ENCODE measurements at regions not wholly inside any gene's neighbourhood (a gene's known extent, or its start where the extent isn't known, plus 50 kb on each side); places are given as distances from the start of the nearest gene placed in this dataset.

GRCh38 chr1:109826930-109827349 is 63.2 kb upstream of the EPS8L3 start:
- Histone ChIP-seq H3F3A (ENCODE audit: low read depth) (no peaks in the 10 kb centered on the region), H3K9me3 (ENCODE audit: insufficient read depth, low read depth, low read length) (no peaks in the 10 kb centered on the region), H3K9ac (ENCODE audit: low read depth, low read length, poor library complexity, severe bottlenecking) (no peak overlapping the region), H2AFZ (ENCODE audit: low read length) (no peak overlapping the region), H3K4me2 (ENCODE audit: low read depth, low read length, poor library complexity, severe bottlenecking) (no peak overlapping the region), H3K79me2 (ENCODE audit: insufficient read depth, low read length) (no peaks in the 10 kb centered on the region), H4K20me1 (ENCODE audit: insufficient read depth, low read length, poor library complexity, severe bottlenecking) (no peaks in the 10 kb centered on the region), H3K4me3 (ENCODE audit: low read length, poor library complexity, severe bottlenecking) (no peak overlapping the region), H3K9me2 (replicated peaks; ENCODE audit: low read depth, low read length) (no peaks in the 10 kb centered on the region), H3K36me3 (ENCODE audit: insufficient read depth, low read length) (no peaks in the 10 kb centered on the region), H3K27me3 (ENCODE audit: insufficient read depth, low read length, poor library complexity, severe bottlenecking) (no peaks in the 10 kb centered on the region), H3K4me1 (ENCODE audit: insufficient read depth, low read length, poor library complexity, severe bottlenecking) (peaks cover 38% of the 10 kb centered on the region)
- TF ChIP-seq CTCF (conservative IDR thresholded peaks at IDR 0.05; ENCODE audit: low read length) (no peak), EZH2phosphoT487 (IDR thresholded peaks at IDR 0.05; ENCODE audit: borderline replicate concordance) (no peak)

GRCh38 chr1:109826446-109826845 is 62.7 kb upstream of the EPS8L3 start:
- no peaks in the 10 kb centered on the region for H4K20me1 ChIP-seq (ENCODE audit: insufficient read depth, low read length, poor library complexity, severe bottlenecking)
- peak overlapping the region; percentile 52; the same call in 1 of the 2 replicates for H2AFZ ChIP-seq (ENCODE audit: low read length)
- H3K4me1 ChIP-seq (ENCODE audit: insufficient read depth, low read length, poor library complexity, severe bottlenecking) = peaks cover 43% of the 10 kb centered on the region
- H3K27me3 ChIP-seq (ENCODE audit: insufficient read depth, low read length, poor library complexity, severe bottlenecking) = no peaks in the 10 kb centered on the region
- H3K4me2 ChIP-seq (ENCODE audit: low read depth, low read length, poor library complexity, severe bottlenecking) = no peak overlapping the region
- TF ChIP-seq CTCF (conservative IDR thresholded peaks at IDR 0.05; ENCODE audit: low read length) (no peak), EZH2phosphoT487 (IDR thresholded peaks at IDR 0.05; ENCODE audit: borderline replicate concordance) (no peak)
- H3K9me3 ChIP-seq (ENCODE audit: insufficient read depth, low read depth, low read length) = no peaks in the 10 kb centered on the region
- H3K79me2 ChIP-seq (ENCODE audit: insufficient read depth, low read length) = no peaks in the 10 kb centered on the region
- H3K9ac ChIP-seq (ENCODE audit: low read depth, low read length, poor library complexity, severe bottlenecking) = no peak overlapping the region
- no peak overlapping the region for H3K4me3 ChIP-seq (ENCODE audit: low read length, poor library complexity, severe bottlenecking)
- H3F3A ChIP-seq (ENCODE audit: low read depth) = no peaks in the 10 kb centered on the region
- H3K36me3 ChIP-seq (ENCODE audit: insufficient read depth, low read length) = no peaks in the 10 kb centered on the region
- H3K9me2 ChIP-seq (replicated peaks; ENCODE audit: low read depth, low read length) = no peaks in the 10 kb centered on the region

- Histone ChIP-seq H3K4me3 (ENCODE audit: low read length, poor library complexity, severe bottlenecking) (no peak overlapping the region), H3K4me1 (ENCODE audit: insufficient read depth, low read length, poor library complexity, severe bottlenecking) (peaks cover 54% of the 10 kb centered on the region), H3K79me2 (ENCODE audit: insufficient read depth, low read length) (no peaks in the 10 kb centered on the region), H3K4me2 (ENCODE audit: low read depth, low read length, poor library complexity, severe bottlenecking) (no peak overlapping the region), H4K20me1 (ENCODE audit: insufficient read depth, low read length, poor library complexity, severe bottlenecking) (no peaks in the 10 kb centered on the region), H3K27me3 (ENCODE audit: insufficient read depth, low read length, poor library complexity, severe bottlenecking) (no peaks in the 10 kb centered on the region), H3K9me3 (ENCODE audit: insufficient read depth, low read depth, low read length) (no peaks in the 10 kb centered on the region), H3K9me2 (replicated peaks; ENCODE audit: low read depth, low read length) (no peaks in the 10 kb centered on the region), H3K36me3 (ENCODE audit: insufficient read depth, low read length) (no peaks in the 10 kb centered on the region), H3K9ac (ENCODE audit: low read depth, low read length, poor library complexity, severe bottlenecking) (no peak overlapping the region), H2AFZ (ENCODE audit: low read length) (no peak overlapping the region), H3F3A (ENCODE audit: low read depth) (no peaks in the 10 kb centered on the region)
- TF ChIP-seq EZH2phosphoT487 (IDR thresholded peaks at IDR 0.05; ENCODE audit: borderline replicate concordance) (no peak), CTCF (conservative IDR thresholded peaks at IDR 0.05; ENCODE audit: low read length) (no peak)
Observed at GRCh38 chr1:109824349-109825115, 60.8 kb upstream of the EPS8L3 start.
